Activated CD8-positive, alpha-beta T cell treated with anti-CD3 and anti-CD28 coated beads for 36 hours (primary cell): ENCODE measurements at regions not wholly inside any gene's neighbourhood (a gene's known extent, or its start where the extent isn't known, plus 50 kb on each side); places are given as distances from the start of the nearest gene placed in this dataset.

Experiments used
- ATAC-seq: fragments of 200-7000 bp; cut with Tn5 transposase; one replicate; pipeline ENCODE4 v1.10.0; 2021; ENCODE audit warnings: mild to moderate bottlenecking, moderate library complexity
- CTCF ChIA-PET: fragments of 350-600 bp; sonication (Branson Sonifier 250); formaldehyde crosslinking; loops from one replicate; lab custom pipeline; 2021; ENCODE audit warnings: antibody characterized with exemption; lab: Charles Lee
- POLR2A ChIA-PET: fragments of 350-600 bp; sonication (Branson Sonifier 250); formaldehyde crosslinking; loops from one replicate; lab custom pipeline; 2021; ENCODE audit warnings: antibody characterized with exemption; lab: Charles Lee
- DNase-seq: peaks from one replicate; pipeline ENCODE4 v3.0.0-alpha.2; 2020
- H3K27ac Mint-ChIP-seq: one replicate; pipeline ENCODE4 v1.8.0; 2021; ENCODE audit warnings: mild to moderate bottlenecking, mixed read lengths
- H3K27me3 Mint-ChIP-seq: one replicate; pipeline ENCODE4 v1.8.0; 2021; ENCODE audit warnings: mixed read lengths
- H3K36me3 Mint-ChIP-seq: one replicate; pipeline ENCODE4 v1.8.0; 2021; ENCODE audit warnings: low read depth, mixed read lengths
- H3K4me1 Mint-ChIP-seq: one replicate; pipeline ENCODE4 v1.8.0; 2021; ENCODE audit warnings: low read depth, mixed read lengths
- H3K4me3 Mint-ChIP-seq: one replicate; pipeline ENCODE4 v1.8.0; 2021; ENCODE audit warnings: mild to moderate bottlenecking, moderate library complexity, mixed read lengths
- H3K9me3 Mint-ChIP-seq: one replicate; pipeline ENCODE4 v1.8.0; 2021; ENCODE audit warnings: mixed read lengths
- intact Hi-C: fragments of 100-400 bp; cut with micrococcal nuclease; formaldehyde crosslinking; loops from one replicate; pipeline ENCODE4 v1.10.0; 2022
- TF ChIP-seq, protein P1 (sequence below): fragments of 200-600 bp; IDR thresholded peaks from one replicate; pipeline ENCODE4 v1.8.0; 2022; ENCODE audit warnings: antibody characterized with exemption, mild to moderate bottlenecking

DNA sequence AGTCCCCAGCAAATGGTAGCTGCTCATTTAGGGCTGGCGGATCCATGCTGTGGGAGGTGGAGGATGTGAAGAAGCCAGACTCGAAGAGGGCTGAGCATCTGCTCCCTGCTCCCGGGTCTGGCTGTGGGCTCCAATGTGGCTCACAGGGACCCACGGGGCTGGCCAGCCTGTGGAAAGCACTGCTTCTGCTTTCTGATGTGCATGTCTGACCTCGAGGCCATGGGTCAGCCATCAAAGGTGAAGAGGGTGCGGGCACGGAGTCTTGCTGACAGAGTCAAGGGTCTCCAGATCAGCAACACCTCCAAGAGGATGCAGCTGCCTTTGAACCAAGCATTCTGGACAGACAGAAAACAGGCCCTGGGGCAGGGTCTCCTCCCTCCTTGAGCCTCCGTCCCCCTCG lies 178.2 kb downstream of the INHBB start:
- Mint-ChIP-seq H3K36me3 (no peaks in the 10 kb centered on the region), H3K4me3 (no peak overlapping the region), H3K4me1 (no peaks in the 10 kb centered on the region), H3K27me3 (peaks cover 19% of the 10 kb centered on the region), H3K27ac (no peak overlapping the region), H3K9me3 (no peaks in the 10 kb centered on the region)
- ChIA-PET CTCF (no interaction called here), POLR2A (no interaction called here)
- DNase-seq (no peak), ATAC-seq (no peak)
- TF ChIP-seq, protein P1, sequence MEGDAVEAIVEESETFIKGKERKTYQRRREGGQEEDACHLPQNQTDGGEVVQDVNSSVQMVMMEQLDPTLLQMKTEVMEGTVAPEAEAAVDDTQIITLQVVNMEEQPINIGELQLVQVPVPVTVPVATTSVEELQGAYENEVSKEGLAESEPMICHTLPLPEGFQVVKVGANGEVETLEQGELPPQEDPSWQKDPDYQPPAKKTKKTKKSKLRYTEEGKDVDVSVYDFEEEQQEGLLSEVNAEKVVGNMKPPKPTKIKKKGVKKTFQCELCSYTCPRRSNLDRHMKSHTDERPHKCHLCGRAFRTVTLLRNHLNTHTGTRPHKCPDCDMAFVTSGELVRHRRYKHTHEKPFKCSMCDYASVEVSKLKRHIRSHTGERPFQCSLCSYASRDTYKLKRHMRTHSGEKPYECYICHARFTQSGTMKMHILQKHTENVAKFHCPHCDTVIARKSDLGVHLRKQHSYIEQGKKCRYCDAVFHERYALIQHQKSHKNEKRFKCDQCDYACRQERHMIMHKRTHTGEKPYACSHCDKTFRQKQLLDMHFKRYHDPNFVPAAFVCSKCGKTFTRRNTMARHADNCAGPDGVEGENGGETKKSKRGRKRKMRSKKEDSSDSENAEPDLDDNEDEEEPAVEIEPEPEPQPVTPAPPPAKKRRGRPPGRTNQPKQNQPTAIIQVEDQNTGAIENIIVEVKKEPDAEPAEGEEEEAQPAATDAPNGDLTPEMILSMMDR, result no peak
- intact Hi-C loops, result no loop called here

DNA sequence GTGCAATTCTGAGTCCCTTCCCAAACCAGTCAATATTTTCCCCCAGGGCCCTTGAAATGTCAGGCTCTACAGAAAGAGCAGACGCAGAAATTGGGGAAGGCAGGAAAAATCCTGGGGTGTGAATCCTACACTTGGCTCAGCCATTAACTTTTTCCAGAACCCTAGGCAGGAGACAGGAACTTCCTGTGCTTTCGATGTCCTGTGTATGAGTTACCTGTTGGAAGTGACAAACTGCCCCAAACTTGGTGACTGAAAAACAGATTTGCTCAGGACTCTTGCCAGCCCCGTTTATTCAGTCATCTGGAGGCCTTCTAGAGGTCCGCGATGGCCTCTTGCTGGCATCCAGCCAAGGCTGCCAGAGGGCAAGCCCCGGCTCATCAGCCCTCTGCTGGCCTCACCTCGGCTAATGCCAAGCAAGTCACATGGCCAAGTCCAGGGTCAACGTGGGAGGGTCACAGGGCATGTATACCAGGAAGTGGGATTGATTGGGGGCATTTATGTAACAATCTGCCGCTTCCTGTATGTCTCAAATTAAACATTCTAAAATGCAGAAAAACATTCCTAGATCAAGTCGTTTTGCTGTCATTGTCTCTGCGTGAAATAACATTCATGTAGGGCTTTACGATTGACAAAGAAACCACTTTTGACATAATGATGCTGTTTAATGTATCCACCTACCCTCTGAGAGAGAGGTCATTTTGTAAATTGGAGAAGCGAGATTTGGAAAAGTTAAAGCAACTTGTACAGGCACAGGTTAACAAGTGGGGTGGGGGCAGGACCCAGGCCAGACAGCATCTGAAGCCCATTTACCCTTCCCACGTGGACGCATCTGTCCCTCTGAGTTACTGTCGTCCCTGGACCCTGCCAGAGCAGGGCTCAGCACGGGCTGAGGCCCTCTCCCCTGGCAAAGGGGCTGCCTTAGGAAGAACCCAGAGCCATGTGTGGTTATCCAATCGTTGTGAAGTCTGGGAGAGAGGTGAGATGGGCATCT lies 179.4 kb downstream of the INHBB start:
- TF ChIP-seq, protein P1, result no peak
- H3K4me1 Mint-ChIP-seq, result no peaks in the 10 kb centered on the region
- H3K27me3 Mint-ChIP-seq, result peaks cover 19% of the 10 kb centered on the region
- H3K9me3 Mint-ChIP-seq, result no peaks in the 10 kb centered on the region
- H3K27ac Mint-ChIP-seq, result no peak overlapping the region
- H3K4me3 Mint-ChIP-seq, result no peak overlapping the region
- no peak for DNase-seq
- ChIA-PET POLR2A (no interaction called here), CTCF (no interaction called here)
- no peaks in the 10 kb centered on the region for H3K36me3 Mint-ChIP-seq
- no peak for ATAC-seq
- intact Hi-C loops, result no loop called here

DNA sequence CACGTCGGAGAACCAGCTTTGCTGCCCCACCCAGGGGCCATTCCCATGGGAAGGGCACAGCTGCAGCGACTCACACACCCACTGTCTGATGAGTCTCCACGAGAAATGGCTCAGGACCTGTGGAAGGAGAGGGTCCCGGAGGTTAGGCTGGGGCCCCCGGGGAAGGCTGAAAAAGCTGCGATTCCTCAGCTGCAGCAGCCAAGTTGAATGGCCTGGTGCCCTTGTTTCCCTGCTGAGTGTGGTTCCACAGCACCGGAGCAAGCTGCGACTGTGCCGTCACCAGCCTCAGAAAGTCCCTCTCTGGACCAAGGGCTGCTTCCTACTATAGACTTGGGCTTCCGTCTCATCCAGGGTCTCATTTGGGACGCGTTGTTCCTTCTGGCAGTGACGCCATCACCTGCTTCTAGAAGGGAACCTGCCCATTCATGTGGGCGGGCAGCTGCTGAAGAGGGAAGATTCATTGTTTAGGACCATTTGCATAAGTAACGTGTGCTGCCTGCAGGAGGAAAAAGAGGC lies 180.2 kb downstream of the INHBB start:
- ChIA-PET CTCF (no interaction called here), POLR2A (no interaction called here)

DNA sequence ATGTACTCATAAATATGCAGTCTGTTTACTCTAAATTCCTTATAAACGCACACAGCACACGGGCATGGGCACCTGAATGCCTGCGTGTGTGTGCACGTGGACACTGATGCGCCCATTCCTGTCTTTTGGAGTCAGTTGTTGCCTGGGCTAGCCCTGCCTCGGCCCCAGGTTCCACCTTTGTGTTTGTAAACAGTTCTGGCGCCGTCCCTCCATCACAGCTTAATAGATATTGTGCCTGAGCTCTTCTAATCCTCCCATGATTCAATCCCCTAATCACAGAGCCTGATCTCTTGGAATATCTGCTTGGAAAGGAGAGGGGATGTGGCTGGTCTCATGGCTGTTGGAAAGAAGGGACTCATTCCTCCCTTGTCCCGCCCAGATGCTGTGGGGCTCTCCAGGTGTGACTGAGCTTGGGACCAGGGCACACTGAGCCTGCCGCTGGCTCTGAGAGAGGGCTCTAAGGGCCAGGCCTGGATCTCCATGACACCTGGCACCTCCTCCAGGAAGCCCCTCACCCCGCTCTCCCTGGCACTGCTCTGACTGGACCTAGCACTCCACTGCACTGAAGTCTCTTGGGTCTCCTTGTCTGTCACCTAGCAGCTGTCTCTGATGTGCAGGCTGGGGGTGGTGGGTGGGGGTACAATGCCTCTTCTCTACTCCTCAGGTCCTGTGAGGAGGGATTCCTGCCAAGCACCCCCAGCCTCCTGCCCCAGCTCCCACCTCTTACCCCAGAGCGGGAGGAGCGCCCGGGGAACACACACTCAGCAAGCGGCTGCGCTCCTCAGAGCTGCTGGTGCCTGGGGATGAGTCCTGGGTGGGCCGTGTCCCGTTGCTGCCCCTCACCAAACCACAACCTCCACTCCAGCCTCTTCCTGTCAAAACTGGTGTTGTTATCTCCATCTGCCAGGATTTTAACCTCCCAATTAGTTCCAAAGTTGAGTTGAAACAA lies 181.3 kb downstream of the INHBB start:
- DNase-seq (no peak), ATAC-seq (no peak)
- H3K4me3 Mint-ChIP-seq, result no peak overlapping the region
- intact Hi-C loops, result no loop called here
- no peaks in the 10 kb centered on the region for H3K4me1 Mint-ChIP-seq
- CTCF ChIA-PET, result no interaction called here
- H3K27me3 Mint-ChIP-seq, result peaks cover 10% of the 10 kb centered on the region
- no peak overlapping the region for H3K27ac Mint-ChIP-seq
- H3K9me3 Mint-ChIP-seq, result no peaks in the 10 kb centered on the region
- TF ChIP-seq, protein P1, result no peak
- no peaks in the 10 kb centered on the region for H3K36me3 Mint-ChIP-seq
- POLR2A ChIA-PET, result no interaction called here

More for the DNA sequence above, 180.2 kb downstream of the INHBB start:
- Mint-ChIP-seq H3K27ac (no peak overlapping the region), H3K36me3 (no peaks in the 10 kb centered on the region), H3K4me1 (no peaks in the 10 kb centered on the region), H3K4me3 (no peak overlapping the region), H3K27me3 (peaks cover 16% of the 10 kb centered on the region), H3K9me3 (no peaks in the 10 kb centered on the region)
- ATAC-seq (no peak), DNase-seq (no peak)
- intact Hi-C loops, result no loop called here
- TF ChIP-seq, protein P1, result no peak
